ENCODE measurements at regions not wholly inside any gene's neighbourhood (a gene's known extent, or its start where the extent isn't known, plus 50 kb on each side); places are given as distances from the start of the nearest gene placed in this dataset.

DNA sequence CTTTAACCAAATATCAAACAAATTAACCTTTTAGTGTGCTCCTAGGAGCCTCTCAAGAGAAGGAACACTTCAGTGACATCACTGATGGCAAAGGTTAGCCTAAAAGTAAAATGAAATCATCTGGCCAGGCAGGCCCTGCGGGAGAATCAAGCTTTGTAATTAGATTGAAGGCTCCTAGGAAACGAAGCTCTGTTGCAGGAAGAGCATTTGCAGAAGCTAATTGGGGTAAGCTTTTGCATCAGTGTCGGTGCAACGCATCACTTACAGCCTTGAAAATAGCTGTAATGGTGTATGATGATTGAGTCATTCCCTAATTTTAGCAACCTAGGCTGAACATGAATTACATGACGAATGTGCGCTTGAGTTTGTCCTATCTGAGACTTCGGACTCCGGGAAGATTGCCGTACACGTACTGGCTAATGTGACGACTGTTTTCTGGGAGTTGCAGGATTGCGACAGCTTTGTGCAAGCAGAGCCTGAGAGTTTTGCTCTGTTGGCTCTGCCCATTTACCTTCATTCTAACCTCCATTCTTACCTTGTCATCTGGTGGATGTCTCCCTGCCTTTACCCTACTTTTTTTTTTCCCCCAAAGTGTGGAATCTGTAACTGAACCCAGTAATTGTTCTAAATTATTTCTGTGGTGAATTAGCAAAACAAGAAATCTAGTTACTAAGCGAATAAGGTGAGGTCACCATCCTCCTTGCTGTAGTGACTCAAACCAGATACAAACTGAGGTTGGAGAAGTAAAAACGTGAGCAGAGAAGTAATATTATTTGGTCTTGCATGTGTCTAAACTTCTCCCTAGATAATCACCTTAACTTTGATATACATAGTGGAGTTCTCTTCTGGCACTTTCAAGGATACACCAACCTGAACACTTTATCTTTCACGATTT is 675.9 kb upstream of the CITED2 start:
- Histone ChIP-seq H3K9me2 (replicated peaks; ENCODE audit: insufficient read depth, low read length) (no peaks in the 10 kb centered on the region), H3K27ac (ENCODE audit: low read depth, low read length) (no peak overlapping the region), H3K9me3 (ENCODE audit: insufficient read depth, low read length) (no peaks in the 10 kb centered on the region), H3K36me3 (ENCODE audit: low read length) (no peaks in the 10 kb centered on the region), H3K79me2 (ENCODE audit: insufficient read depth, low read length) (no peaks in the 10 kb centered on the region), H3K4me3 (ENCODE audit: insufficient read depth, low read length, poor library complexity, severe bottlenecking) (no peak overlapping the region), H3K4me2 (ENCODE audit: low read depth, low read length, poor library complexity, severe bottlenecking) (no peak overlapping the region), H3F3A (ENCODE audit: insufficient read depth) (no peaks in the 10 kb centered on the region), H2AFZ (ENCODE audit: low read depth, low read length, severe bottlenecking) (no peak overlapping the region), H4K20me1 (ENCODE audit: low read depth, low read length) (no peaks in the 10 kb centered on the region), H3K9ac (ENCODE audit: low read length) (no peak overlapping the region), H3K27me3 (ENCODE audit: low read length) (no peaks in the 10 kb centered on the region)
- no peak for TF ChIP-seq EZH2phosphoT487 (conservative IDR thresholded peaks at IDR 0.05; ENCODE audit: low read length)

DNA sequence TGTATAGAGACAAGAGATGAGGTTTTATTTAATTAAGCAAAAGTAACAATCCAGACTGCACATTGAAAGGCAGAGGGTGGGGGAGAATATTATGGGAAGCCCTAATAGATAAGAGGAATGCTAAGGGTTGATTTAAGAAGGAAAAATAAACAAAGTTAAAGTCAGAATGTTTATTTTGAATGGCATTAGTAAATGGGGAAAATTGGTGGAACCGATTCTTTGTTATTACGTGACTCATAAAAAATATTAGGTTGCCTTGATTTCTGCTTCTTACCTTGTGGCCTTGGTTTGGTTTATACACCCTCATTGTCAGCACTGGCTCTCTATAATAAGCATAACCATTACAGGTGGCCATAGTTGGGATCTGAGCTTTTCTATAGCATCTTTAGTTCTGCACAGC is 674.8 kb upstream of the CITED2 start:
- Histone ChIP-seq H3K4me2 (ENCODE audit: low read depth, low read length, poor library complexity, severe bottlenecking) (no peak overlapping the region), H3F3A (ENCODE audit: insufficient read depth) (no peaks in the 10 kb centered on the region), H3K9me3 (ENCODE audit: insufficient read depth, low read length) (no peaks in the 10 kb centered on the region), H3K9me2 (replicated peaks; ENCODE audit: insufficient read depth, low read length) (no peaks in the 10 kb centered on the region), H3K27me3 (ENCODE audit: low read length) (no peaks in the 10 kb centered on the region), H2AFZ (ENCODE audit: low read depth, low read length, severe bottlenecking) (no peak overlapping the region), H4K20me1 (ENCODE audit: low read depth, low read length) (no peaks in the 10 kb centered on the region), H3K79me2 (ENCODE audit: insufficient read depth, low read length) (no peaks in the 10 kb centered on the region), H3K27ac (ENCODE audit: low read depth, low read length) (no peak overlapping the region), H3K4me3 (ENCODE audit: insufficient read depth, low read length, poor library complexity, severe bottlenecking) (no peak overlapping the region), H3K36me3 (ENCODE audit: low read length) (no peaks in the 10 kb centered on the region), H3K9ac (ENCODE audit: low read length) (no peak overlapping the region)
- TF ChIP-seq, protein P1, sequence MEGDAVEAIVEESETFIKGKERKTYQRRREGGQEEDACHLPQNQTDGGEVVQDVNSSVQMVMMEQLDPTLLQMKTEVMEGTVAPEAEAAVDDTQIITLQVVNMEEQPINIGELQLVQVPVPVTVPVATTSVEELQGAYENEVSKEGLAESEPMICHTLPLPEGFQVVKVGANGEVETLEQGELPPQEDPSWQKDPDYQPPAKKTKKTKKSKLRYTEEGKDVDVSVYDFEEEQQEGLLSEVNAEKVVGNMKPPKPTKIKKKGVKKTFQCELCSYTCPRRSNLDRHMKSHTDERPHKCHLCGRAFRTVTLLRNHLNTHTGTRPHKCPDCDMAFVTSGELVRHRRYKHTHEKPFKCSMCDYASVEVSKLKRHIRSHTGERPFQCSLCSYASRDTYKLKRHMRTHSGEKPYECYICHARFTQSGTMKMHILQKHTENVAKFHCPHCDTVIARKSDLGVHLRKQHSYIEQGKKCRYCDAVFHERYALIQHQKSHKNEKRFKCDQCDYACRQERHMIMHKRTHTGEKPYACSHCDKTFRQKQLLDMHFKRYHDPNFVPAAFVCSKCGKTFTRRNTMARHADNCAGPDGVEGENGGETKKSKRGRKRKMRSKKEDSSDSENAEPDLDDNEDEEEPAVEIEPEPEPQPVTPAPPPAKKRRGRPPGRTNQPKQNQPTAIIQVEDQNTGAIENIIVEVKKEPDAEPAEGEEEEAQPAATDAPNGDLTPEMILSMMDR (IDR thresholded peaks at IDR 0.05; ENCODE audit: insufficient read depth, low read length, poor library complexity, severe bottlenecking): no peak
- TF ChIP-seq EZH2phosphoT487 (conservative IDR thresholded peaks at IDR 0.05; ENCODE audit: low read length): no peak

- Histone ChIP-seq H3F3A (ENCODE audit: insufficient read depth) (no peaks in the 10 kb centered on the region), H3K9me2 (replicated peaks; ENCODE audit: insufficient read depth, low read length) (no peaks in the 10 kb centered on the region), H4K20me1 (ENCODE audit: low read depth, low read length) (no peaks in the 10 kb centered on the region), H3K4me2 (ENCODE audit: low read depth, low read length, poor library complexity, severe bottlenecking) (no peak overlapping the region), H2AFZ (ENCODE audit: low read depth, low read length, severe bottlenecking) (no peak overlapping the region), H3K27me3 (ENCODE audit: low read length) (no peaks in the 10 kb centered on the region), H3K27ac (ENCODE audit: low read depth, low read length) (no peak overlapping the region), H3K79me2 (ENCODE audit: insufficient read depth, low read length) (no peaks in the 10 kb centered on the region), H3K36me3 (ENCODE audit: low read length) (no peaks in the 10 kb centered on the region), H3K9me3 (ENCODE audit: insufficient read depth, low read length) (no peaks in the 10 kb centered on the region), H3K9ac (ENCODE audit: low read length) (no peak overlapping the region), H3K4me3 (ENCODE audit: insufficient read depth, low read length, poor library complexity, severe bottlenecking) (no peak overlapping the region)
- TF ChIP-seq EZH2phosphoT487 (conservative IDR thresholded peaks at IDR 0.05; ENCODE audit: low read length): no peak
- TF ChIP-seq, protein P1 (IDR thresholded peaks at IDR 0.05; ENCODE audit: insufficient read depth, low read length, poor library complexity, severe bottlenecking): no peak
These were observed 673.8 kb upstream of the CITED2 start for GRCh38 chr6:140048202-140048790.

DNA sequence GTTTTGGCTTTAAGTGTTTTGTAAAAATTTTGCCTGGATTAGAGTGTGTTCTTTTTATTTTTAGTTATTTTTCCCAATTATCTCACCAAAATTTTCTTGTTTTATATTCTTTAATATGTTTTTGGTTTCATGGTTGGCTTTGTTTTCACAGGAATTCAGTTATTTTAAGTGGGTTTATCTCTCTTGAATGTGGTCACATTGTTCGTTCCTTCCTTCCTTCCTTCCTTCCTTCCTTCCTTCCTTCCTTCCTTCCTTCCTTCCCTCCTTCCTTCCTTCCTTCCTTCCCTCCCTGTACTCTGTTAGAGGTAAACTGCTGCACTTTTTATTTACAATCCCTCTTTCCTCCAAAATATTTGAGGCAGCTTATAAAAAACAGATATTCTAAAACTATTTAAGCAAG is 672.9 kb upstream of the CITED2 start:
- Histone ChIP-seq H3K4me2 (ENCODE audit: low read depth, low read length, poor library complexity, severe bottlenecking) (no peak overlapping the region), H3K27ac (ENCODE audit: low read depth, low read length) (no peak overlapping the region), H2AFZ (ENCODE audit: low read depth, low read length, severe bottlenecking) (no peak overlapping the region), H3K9me3 (ENCODE audit: insufficient read depth, low read length) (no peaks in the 10 kb centered on the region), H3K4me3 (ENCODE audit: insufficient read depth, low read length, poor library complexity, severe bottlenecking) (no peak overlapping the region), H3K36me3 (ENCODE audit: low read length) (no peaks in the 10 kb centered on the region), H3K79me2 (ENCODE audit: insufficient read depth, low read length) (no peaks in the 10 kb centered on the region), H3F3A (ENCODE audit: insufficient read depth) (no peaks in the 10 kb centered on the region), H4K20me1 (ENCODE audit: low read depth, low read length) (no peaks in the 10 kb centered on the region), H3K9ac (ENCODE audit: low read length) (no peak overlapping the region), H3K27me3 (ENCODE audit: low read length) (no peaks in the 10 kb centered on the region), H3K9me2 (replicated peaks; ENCODE audit: insufficient read depth, low read length) (no peaks in the 10 kb centered on the region)
- TF ChIP-seq, protein P1 (IDR thresholded peaks at IDR 0.05; ENCODE audit: insufficient read depth, low read length, poor library complexity, severe bottlenecking): no peak
- TF ChIP-seq EZH2phosphoT487 (conservative IDR thresholded peaks at IDR 0.05; ENCODE audit: low read length): no peak
